MCF 10A (cell line): ENCODE measurements at regions not wholly inside any gene's neighbourhood (a gene's known extent, or its start where the extent isn't known, plus 50 kb on each side); places are given as distances from the start of the nearest gene placed in this dataset.

Source experiments
- BruUV-seq: library from RNA; stranded (reverse); fragments of 400-500 nt; replicated peaks from 2 replicates; lab custom pipeline; 2021; lab: Mats Ljungman, UMichigan
- CTCF ChIA-PET: fragments of 300-600 bp; sonication (Branson Sonifier 250); formaldehyde crosslinking; extraction: SDS; loops from one replicate; lab custom pipeline; 2021; ENCODE audit warnings: antibody characterized with exemption, inconsistent platforms; lab: Yijun Ruan, JAX
- POLR2A ChIA-PET: fragments of 300-600, 350-650 bp; sonication (Branson Sonifier 250); formaldehyde crosslinking; extraction: SDS; loops from one replicate; lab custom pipeline; 2020; ENCODE audit warnings: antibody characterized with exemption, inconsistent platforms; lab: Yijun Ruan, JAX
- DNase-seq: peaks from one replicate; pipeline ENCODE4 v3.0.0-alpha.2; 2018; ENCODE audit not compliant: unreplicated experiment
- H3K27ac Mint-ChIP-seq: one replicate; pipeline ENCODE4 v1.8.0; 2022; ENCODE audit warnings: mild to moderate bottlenecking, low read depth, mixed read lengths; ENCODE audit not compliant: unreplicated experiment
- H3K27me3 Mint-ChIP-seq: one replicate; pipeline ENCODE4 v1.8.0; 2022; ENCODE audit warnings: mixed read lengths; ENCODE audit not compliant: insufficient read depth, unreplicated experiment
- H3K36me3 Mint-ChIP-seq: one replicate; pipeline ENCODE4 v1.8.0; 2022; ENCODE audit warnings: mild to moderate bottlenecking, moderate library complexity, mixed read lengths; ENCODE audit not compliant: insufficient read depth, unreplicated experiment
- H3K4me1 Mint-ChIP-seq: one replicate; pipeline ENCODE4 v1.8.0; 2022; ENCODE audit warnings: mixed read lengths; ENCODE audit not compliant: insufficient read depth, unreplicated experiment
- H3K4me3 Mint-ChIP-seq: one replicate; pipeline ENCODE4 v1.8.0; 2022; ENCODE audit warnings: mild to moderate bottlenecking, moderate library complexity, mixed read lengths; ENCODE audit not compliant: unreplicated experiment
- H3K9me3 Mint-ChIP-seq: one replicate; pipeline ENCODE4 v1.8.0; 2022; ENCODE audit warnings: mixed read lengths; ENCODE audit not compliant: unreplicated experiment
- CTCF ChIP-seq: fragments of 200-600 bp; IDR thresholded peaks from one replicate; pipeline ENCODE4 v1.8.0; 2022; ENCODE audit warnings: antibody characterized with exemption, mild to moderate bottlenecking; ENCODE audit not compliant: unreplicated experiment
- intact Hi-C: fragments of 100-400 bp; cut with micrococcal nuclease; formaldehyde crosslinking; loops from 2 replicates; pipeline ENCODE4 v1.14.1; 2022

- peaks cover 8% of the 10 kb centered on the region for H3K9me3 Mint-ChIP-seq
- no peak overlapping the region for H3K27ac Mint-ChIP-seq
- DNase-seq = peak; percentile 51
- no peaks in the 10 kb centered on the region for H3K4me1 Mint-ChIP-seq
- ChIA-PET POLR2A (no interaction called here), CTCF (interaction anchor here (0.6 kb wide), 1 partner anchor 16 kb away, joined by 4 read pairs; no protein-coding TSS in a partner anchor)
- H3K27me3 Mint-ChIP-seq = peaks cover 52% of the 10 kb centered on the region
- intact Hi-C loops = no loop called here
- H3K36me3 Mint-ChIP-seq = no peaks in the 10 kb centered on the region
- TF ChIP-seq CTCF = no peak
- H3K4me3 Mint-ChIP-seq = no peak overlapping the region
- no TSS peak for BruUV-seq
Observed at GRCh38 chr9:134564431-134565170, 77.0 kb upstream of the COL5A1 start.

GRCh38 chr9:134565316-134565915 is 76.2 kb upstream of the COL5A1 start:
- BruUV-seq = no TSS peak
- no peak for DNase-seq
- intact Hi-C loops = no loop called here
- Mint-ChIP-seq H3K27me3 (peaks cover 44% of the 10 kb centered on the region), H3K4me1 (no peaks in the 10 kb centered on the region), H3K36me3 (no peaks in the 10 kb centered on the region), H3K4me3 (no peak overlapping the region), H3K27ac (no peak overlapping the region), H3K9me3 (peaks cover 8% of the 10 kb centered on the region)
- ChIA-PET POLR2A (no interaction called here), CTCF (interaction anchor here (0.6 kb wide), 1 partner anchor 16 kb away, joined by 4 read pairs; no protein-coding TSS in a partner anchor)
- TF ChIP-seq CTCF = no peak

GRCh38 chr9:134566196-134566847 is 75.3 kb upstream of the COL5A1 start:
- H3K27ac Mint-ChIP-seq = no peak overlapping the region
- H3K4me3 Mint-ChIP-seq = no peak overlapping the region
- no peak for TF ChIP-seq CTCF
- H3K4me1 Mint-ChIP-seq = no peaks in the 10 kb centered on the region
- ChIA-PET POLR2A (interaction anchor here (0.6 kb wide), 1 partner anchor 8 kb away, joined by 6 read pairs; no protein-coding TSS in a partner anchor), CTCF (no interaction called here)
- no peaks in the 10 kb centered on the region for H3K36me3 Mint-ChIP-seq
- BruUV-seq = no TSS peak
- intact Hi-C loops = no loop called here
- peaks cover 8% of the 10 kb centered on the region for H3K9me3 Mint-ChIP-seq
- peaks cover 38% of the 10 kb centered on the region for H3K27me3 Mint-ChIP-seq
- no peak for DNase-seq

- CTCF ChIA-PET = no interaction called here
- no peak overlapping the region for H3K4me3 Mint-ChIP-seq
Observed at GRCh38 chr9:134566936-134567335, 74.7 kb upstream of the COL5A1 start.

More at GRCh38 chr9:134566936-134567335, 74.7 kb upstream of the COL5A1 start:
- H3K9me3 Mint-ChIP-seq = peaks cover 8% of the 10 kb centered on the region
- H3K27me3 Mint-ChIP-seq = peaks cover 38% of the 10 kb centered on the region
- POLR2A ChIA-PET = no interaction called here
- no peaks in the 10 kb centered on the region for H3K4me1 Mint-ChIP-seq
- intact Hi-C loops = no loop called here
- TF ChIP-seq CTCF = no peak
- BruUV-seq = no TSS peak
- no peaks in the 10 kb centered on the region for H3K36me3 Mint-ChIP-seq
- no peak overlapping the region for H3K27ac Mint-ChIP-seq
- DNase-seq = no peak
